GM13977 (cell line): ENCODE measurements at regions not wholly inside any gene's neighbourhood (a gene's known extent, or its start where the extent isn't known, plus 50 kb on each side); places are given as distances from the start of the nearest gene placed in this dataset.

Source experiments
- DNase-seq: peaks from one replicate; pipeline ENCODE4 v3.0.0; 2012; ENCODE audit warnings: low spot score
- in situ Hi-C: fragments of 300-500 bp; cut with MboI; formaldehyde crosslinking; loops from one replicate; pipeline ENCODE4 v1.12.0; 2022; ENCODE audit warnings: low sequenced_read_pairs, low pct_unique_long_range_greater_than_20kb, mixed read lengths, inconsistent platforms; ENCODE audit not compliant: unreplicated experiment
- TF ChIP-seq, protein P1 (sequence below): IDR thresholded peaks from 2 replicates; pipeline ENCODE4 v1.5.1; 2012; ENCODE audit warnings: mild to moderate bottlenecking, control low read depth; ENCODE audit not compliant: insufficient read depth; ENCODE audit errors: extremely low read depth, missing control alignments

DNA sequence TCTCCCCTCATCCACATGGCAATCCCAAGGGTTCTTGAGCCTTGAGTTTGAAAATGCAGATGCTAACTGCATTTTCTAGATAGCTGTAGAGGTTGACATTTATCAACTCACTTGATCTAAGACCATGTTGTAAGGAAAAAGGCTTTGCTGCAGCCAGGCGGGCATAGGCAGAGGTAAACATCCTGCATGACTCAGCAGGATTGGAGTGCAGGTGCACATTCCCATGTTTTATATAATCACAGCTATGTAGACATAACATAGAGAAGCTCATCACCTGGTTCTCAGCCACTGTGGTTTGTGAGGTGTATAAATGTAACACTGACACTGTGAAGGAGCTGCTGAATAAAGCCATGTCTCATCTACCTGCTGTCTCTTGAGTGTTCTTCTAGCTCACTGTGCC, 62.3 kb upstream of the PDE5A start:
- in situ Hi-C loops, result no loop called here
- TF ChIP-seq, protein P1, sequence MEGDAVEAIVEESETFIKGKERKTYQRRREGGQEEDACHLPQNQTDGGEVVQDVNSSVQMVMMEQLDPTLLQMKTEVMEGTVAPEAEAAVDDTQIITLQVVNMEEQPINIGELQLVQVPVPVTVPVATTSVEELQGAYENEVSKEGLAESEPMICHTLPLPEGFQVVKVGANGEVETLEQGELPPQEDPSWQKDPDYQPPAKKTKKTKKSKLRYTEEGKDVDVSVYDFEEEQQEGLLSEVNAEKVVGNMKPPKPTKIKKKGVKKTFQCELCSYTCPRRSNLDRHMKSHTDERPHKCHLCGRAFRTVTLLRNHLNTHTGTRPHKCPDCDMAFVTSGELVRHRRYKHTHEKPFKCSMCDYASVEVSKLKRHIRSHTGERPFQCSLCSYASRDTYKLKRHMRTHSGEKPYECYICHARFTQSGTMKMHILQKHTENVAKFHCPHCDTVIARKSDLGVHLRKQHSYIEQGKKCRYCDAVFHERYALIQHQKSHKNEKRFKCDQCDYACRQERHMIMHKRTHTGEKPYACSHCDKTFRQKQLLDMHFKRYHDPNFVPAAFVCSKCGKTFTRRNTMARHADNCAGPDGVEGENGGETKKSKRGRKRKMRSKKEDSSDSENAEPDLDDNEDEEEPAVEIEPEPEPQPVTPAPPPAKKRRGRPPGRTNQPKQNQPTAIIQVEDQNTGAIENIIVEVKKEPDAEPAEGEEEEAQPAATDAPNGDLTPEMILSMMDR, result no peak
- no peak for DNase-seq

DNA sequence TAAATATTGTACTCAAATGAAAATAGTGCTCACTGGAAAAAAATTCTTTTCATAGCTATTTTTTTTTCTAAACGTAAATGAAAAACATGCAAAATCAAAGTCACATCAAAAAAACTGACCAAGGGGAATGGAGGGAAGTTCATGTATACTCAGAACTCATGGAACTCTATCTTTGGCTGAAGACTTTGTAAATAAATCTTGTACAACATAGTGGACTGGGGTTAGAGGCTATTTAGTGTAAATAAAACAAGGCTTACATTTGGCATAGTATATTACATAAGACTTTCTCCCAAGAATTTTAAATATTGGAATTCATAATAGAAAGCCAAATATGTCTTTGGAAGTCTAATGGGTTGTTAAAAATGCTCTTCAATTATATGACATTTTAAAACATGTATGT, 59.8 kb upstream of the PDE5A start:
- no peak for DNase-seq
- in situ Hi-C loops, result no loop called here
- TF ChIP-seq, protein P1, result no peak

DNA sequence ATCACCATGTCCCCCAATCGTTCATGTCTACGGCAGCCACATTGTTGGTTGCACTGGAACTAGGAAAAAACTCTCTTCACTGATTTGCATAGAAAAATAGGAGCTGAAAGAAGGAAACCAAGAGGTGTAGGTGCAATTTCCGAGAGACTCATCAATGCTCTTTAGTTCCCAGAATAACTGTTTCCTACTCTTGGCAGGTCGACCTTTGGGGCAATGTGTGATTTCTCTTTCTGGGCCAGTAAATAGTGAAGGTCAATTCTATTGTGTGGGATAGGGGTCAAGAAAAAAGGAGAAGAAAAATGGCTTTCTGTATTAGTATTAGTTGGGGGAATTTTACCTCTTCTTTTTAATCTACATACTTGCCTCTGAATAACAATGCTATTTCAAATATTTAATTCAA, 55.9 kb upstream of the PDE5A start:
- TF ChIP-seq, protein P1, result no peak
- DNase-seq, result no peak
- in situ Hi-C loops, result no loop called here

DNA sequence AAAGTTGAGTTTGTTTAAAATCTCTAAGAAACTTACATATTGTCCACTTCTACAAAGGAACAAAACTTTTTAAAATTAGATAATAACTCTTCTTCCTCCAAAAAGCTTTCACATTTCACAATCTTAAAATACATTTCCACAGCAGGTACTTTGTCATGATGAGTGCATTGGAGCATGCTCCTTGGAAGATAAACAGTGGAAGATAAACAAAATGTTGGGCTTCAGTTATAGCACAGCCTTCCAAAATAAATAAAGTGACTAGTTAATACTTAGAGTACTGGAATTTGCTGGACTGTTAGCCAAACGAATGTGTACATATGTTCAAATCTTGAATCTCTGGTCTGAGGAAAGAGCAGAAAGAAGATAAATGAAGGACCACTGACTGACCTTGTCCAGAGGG, 54.9 kb upstream of the PDE5A start:
- DNase-seq, result no peak
- in situ Hi-C loops, result no loop called here
- TF ChIP-seq, protein P1, result no peak

DNA sequence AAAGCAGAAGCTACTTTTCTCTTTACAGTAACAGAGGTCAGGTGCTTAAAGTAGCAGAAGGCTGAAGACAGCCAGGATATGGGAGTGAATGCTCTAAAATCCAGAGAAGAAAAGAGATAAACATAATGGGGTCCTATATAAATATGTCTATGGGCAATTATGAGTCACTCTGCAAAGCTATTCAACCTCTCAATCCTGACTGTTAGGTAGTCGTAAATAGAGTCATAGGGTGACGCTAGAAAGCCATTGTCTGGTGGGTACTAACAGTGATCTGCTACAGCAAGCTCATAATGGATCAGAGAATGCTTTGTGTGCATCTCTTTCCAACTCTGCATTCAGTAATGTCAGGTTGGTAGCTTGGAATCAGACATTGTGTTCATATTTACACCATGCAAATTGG, 53.5 kb upstream of the PDE5A start:
- in situ Hi-C loops, result no loop called here
- DNase-seq, result no peak
- TF ChIP-seq, protein P1, result no peak

DNA sequence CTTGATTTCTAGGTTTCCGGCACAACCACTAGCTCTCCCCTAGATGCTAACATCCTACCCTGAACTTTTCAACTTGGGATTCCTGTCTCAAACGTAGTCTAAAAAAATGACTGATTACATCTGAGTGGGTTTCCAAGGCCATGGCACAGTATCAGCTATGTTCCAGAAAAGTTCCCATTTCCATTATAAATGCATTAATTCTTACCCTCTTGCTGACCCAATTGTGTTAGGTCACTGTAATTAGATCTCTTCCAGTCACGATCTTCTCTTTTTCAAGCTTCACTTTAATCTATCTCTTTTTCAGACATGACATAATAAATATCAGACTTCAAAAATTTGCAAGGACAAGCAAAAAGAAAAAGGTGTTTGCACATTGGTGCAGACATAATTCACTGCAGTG, 50.6 kb upstream of the PDE5A start:
- TF ChIP-seq, protein P1, result no peak
- in situ Hi-C loops, result no loop called here
- no peak for DNase-seq

DNA sequence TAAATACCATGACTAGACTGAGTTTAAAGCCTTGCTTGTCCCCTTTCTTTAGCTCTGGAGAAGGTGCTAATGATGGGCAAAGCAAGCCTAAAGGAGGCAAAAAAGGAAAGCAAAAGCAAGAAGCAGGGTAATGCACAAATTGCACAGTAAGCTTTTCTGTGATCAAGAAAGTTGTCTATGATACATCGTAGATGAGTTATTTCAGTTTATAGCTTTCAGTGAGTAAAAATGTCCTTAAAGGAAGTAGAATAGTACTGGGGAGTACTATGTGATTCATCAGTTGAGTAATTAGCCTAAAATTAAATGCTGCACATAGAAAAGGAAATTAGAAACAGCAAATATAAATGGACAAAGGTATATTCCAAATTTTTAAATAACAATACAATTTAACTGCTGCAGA, 50.2 kb upstream of the PDE5A start:
- DNase-seq, result no peak
- TF ChIP-seq, protein P1, result no peak
- in situ Hi-C loops, result no loop called here
